ENCODE measurements at regions not wholly inside any gene's neighbourhood (a gene's known extent, or its start where the extent isn't known, plus 50 kb on each side); places are given as distances from the start of the nearest gene placed in this dataset.

DNA sequence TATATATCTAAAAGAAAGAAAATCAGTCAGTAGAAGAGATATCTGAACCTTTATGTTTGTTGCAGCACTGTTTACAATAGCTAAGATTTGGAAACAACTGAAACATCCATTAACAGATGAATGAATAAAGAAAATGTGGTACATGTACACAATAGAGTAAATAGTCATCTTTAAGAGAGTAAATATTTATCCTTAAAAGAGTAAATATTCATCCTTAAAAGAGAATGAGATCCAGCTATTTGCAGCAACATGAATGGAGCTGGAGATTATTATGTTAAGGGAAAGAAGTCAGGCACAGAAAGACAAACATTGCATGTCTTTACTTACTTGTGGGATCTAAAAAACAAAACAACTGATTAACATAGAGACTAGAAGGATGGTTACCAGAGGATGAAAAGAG is 197.0 kb upstream of the CBLB start (continued):
- TF ChIP-seq, protein P1, sequence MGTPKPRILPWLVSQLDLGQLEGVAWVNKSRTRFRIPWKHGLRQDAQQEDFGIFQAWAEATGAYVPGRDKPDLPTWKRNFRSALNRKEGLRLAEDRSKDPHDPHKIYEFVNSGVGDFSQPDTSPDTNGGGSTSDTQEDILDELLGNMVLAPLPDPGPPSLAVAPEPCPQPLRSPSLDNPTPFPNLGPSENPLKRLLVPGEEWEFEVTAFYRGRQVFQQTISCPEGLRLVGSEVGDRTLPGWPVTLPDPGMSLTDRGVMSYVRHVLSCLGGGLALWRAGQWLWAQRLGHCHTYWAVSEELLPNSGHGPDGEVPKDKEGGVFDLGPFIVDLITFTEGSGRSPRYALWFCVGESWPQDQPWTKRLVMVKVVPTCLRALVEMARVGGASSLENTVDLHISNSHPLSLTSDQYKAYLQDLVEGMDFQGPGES (IDR thresholded peaks at IDR 0.05; ENCODE audit: low read depth, low read length) = no peak
- TF ChIP-seq MXI1 (IDR thresholded peaks at IDR 0.05; ENCODE audit: low read depth, low read length) = no peak
- TF ChIP-seq, protein P2, sequence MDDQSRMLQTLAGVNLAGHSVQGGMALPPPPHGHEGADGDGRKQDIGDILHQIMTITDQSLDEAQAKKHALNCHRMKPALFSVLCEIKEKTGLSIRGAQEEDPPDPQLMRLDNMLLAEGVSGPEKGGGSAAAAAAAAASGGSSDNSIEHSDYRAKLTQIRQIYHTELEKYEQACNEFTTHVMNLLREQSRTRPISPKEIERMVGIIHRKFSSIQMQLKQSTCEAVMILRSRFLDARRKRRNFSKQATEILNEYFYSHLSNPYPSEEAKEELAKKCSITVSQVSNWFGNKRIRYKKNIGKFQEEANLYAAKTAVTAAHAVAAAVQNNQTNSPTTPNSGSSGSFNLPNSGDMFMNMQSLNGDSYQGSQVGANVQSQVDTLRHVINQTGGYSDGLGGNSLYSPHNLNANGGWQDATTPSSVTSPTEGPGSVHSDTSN (IDR thresholded peaks at IDR 0.05) = no peak

DNA sequence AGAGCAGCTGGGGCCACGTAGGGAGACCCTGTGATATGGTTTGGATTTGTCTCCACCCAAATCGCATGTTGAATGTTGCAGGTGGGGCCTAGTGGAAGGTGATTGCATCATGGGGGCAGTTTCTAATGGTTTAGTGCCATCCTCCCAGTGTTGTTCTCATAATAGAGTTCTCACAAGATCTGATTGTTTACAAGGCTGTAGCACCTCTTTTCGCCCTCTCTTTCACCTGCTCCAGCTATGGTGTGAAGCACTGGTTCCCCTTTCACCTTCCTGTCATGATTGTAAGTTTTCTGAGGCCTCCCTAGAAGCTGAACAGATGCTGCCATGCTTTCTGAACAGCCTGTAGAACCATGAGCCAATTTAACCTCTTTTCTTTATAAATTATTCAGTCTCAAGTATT is 198.9 kb upstream of the CBLB start:
- Histone ChIP-seq H3K9ac (no peak overlapping the region), H3K4me3 (ENCODE audit: low read depth in 2 of 2, low read length in 1 of 2) (no peak overlapping the region), H2AFZ (ENCODE audit: low read depth) (no peak overlapping the region), H4K20me1 (ENCODE audit: insufficient read depth) (no peaks in the 10 kb centered on the region), H3K9me2 (no peaks in the 10 kb centered on the region), H3K9me3 (no peaks in the 10 kb centered on the region; the same call in 1 of the 2 replicates), H3K27me3 (ENCODE audit: insufficient read depth) (no peaks in the 10 kb centered on the region), H3K79me2 (ENCODE audit: insufficient read depth) (no peaks in the 10 kb centered on the region), H3F3A (replicated peaks; ENCODE audit: insufficient read depth) (no peaks in the 10 kb centered on the region), H3K27ac (ENCODE audit: low read depth in 2 of 2, low read length in 1 of 2) (no peak overlapping the region), H3K36me3 (replicated peaks in 1 of 2; ENCODE audit: control insufficient read depth in 1 of 2, insufficient read depth in 2 of 2, low read length in 1 of 2) (no peaks in the 10 kb centered on the region), H3K4me2 (no peak overlapping the region), H3K4me1 (ENCODE audit: control insufficient read depth in 1 of 2, insufficient read depth in 2 of 2, low read depth in 1 of 2, low read length in 1 of 2) (no peaks in the 10 kb centered on the region)
- WGBS (ENCODE audit: low lambda C conversion rate) = 74% methylated on average over 3 of the region's 3 CpGs
- no peak for DNase-seq
- ChIA-PET POLR2A (no interaction called here), CTCF (no interaction called here)
- TF ChIP-seq MXI1 (IDR thresholded peaks at IDR 0.05; ENCODE audit: low read depth, low read length) (no peak), EP300 (IDR thresholded peaks at IDR 0.05; ENCODE audit: borderline replicate concordance in 1 of 2, low read depth in 1 of 2, low read length in 1 of 2) (no peak), FOXJ3 (CRISPR knock-in tag; IDR thresholded peaks at IDR 0.05) (no peak)
- TF ChIP-seq, protein P2 (IDR thresholded peaks at IDR 0.05) = no peak
- TF ChIP-seq, protein P3, sequence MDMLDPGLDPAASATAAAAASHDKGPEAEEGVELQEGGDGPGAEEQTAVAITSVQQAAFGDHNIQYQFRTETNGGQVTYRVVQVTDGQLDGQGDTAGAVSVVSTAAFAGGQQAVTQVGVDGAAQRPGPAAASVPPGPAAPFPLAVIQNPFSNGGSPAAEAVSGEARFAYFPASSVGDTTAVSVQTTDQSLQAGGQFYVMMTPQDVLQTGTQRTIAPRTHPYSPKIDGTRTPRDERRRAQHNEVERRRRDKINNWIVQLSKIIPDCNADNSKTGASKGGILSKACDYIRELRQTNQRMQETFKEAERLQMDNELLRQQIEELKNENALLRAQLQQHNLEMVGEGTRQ (IDR thresholded peaks at IDR 0.05; ENCODE audit: borderline replicate concordance, low read depth, low read length) = no peak

DNA sequence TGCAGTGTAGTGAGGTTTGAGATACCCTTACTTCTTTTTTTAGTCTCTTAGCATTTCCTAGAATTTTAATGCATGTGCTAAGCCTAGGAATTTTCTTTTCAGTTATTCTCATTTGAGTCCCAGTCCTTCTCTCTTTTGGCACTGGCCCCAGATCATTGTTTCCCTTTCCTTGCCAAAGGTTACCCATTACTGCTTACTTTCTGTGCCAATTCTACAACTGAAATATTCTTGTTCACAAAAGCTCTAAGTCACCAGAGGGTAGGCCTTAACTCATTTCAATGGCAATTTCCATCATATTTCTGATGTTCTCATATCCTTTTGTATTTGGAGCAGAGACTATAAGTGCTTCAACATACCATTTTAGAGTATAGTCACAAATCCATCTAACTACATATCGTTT is 199.6 kb upstream of the CBLB start:
- no peaks in the 10 kb centered on the region for H3K9me2 ChIP-seq
- no peak for TF ChIP-seq FOXJ3 (CRISPR knock-in tag; IDR thresholded peaks at IDR 0.05)
- TF ChIP-seq FOSL2 (IDR thresholded peaks at IDR 0.05; ENCODE audit: borderline replicate concordance, low read depth) = no peak
- TF ChIP-seq SMC3 (IDR thresholded peaks at IDR 0.05; ENCODE audit: low read depth, low read length) = no peak
- no peak for TF ChIP-seq EZH2phosphoT487 (IDR thresholded peaks at IDR 0.05; ENCODE audit: borderline replicate concordance, low read depth)
- TF ChIP-seq RXRA (IDR thresholded peaks at IDR 0.05; ENCODE audit: borderline replicate concordance, low read depth) = no peak
- no peak for TF ChIP-seq POLR2AphosphoS5 (IDR thresholded peaks at IDR 0.05; ENCODE audit: low read depth, low read length)
- no peak for TF ChIP-seq TAF1 (IDR thresholded peaks at IDR 0.05; ENCODE audit: borderline replicate concordance, low read depth, low read length)
- TF ChIP-seq RCOR1 (IDR thresholded peaks at IDR 0.05; ENCODE audit: low read length) = no peak
- TF ChIP-seq TCF12 (IDR thresholded peaks at IDR 0.05) = no peak
- TF ChIP-seq RAD21 (IDR thresholded peaks at IDR 0.05; ENCODE audit: low read length) = no peak
- no peak for TF ChIP-seq NFIC (IDR thresholded peaks at IDR 0.05; ENCODE audit: borderline replicate concordance)
- no peak for TF ChIP-seq RFX5 (IDR thresholded peaks at IDR 0.05; ENCODE audit: low read length)
- no peak for TF ChIP-seq YY1 (IDR thresholded peaks at IDR 0.05; ENCODE audit: low read depth)
- TF ChIP-seq SIN3A (IDR thresholded peaks at IDR 0.05; ENCODE audit: borderline replicate concordance, low read depth, low read length) = no peak
- H3K36me3 ChIP-seq (replicated peaks in 1 of 2; ENCODE audit: control insufficient read depth in 1 of 2, insufficient read depth in 2 of 2, low read length in 1 of 2) = no peaks in the 10 kb centered on the region
- no peak overlapping the region for H3K9ac ChIP-seq
- no peaks in the 10 kb centered on the region for H3K79me2 ChIP-seq (ENCODE audit: insufficient read depth)
- no peak overlapping the region for H3K4me2 ChIP-seq
- no peak overlapping the region for H3K27ac ChIP-seq (ENCODE audit: low read depth in 2 of 2, low read length in 1 of 2)
- ChIA-PET CTCF (no interaction called here), POLR2A (no interaction called here)
- no peaks in the 10 kb centered on the region for H3K27me3 ChIP-seq (ENCODE audit: insufficient read depth)
- H2AFZ ChIP-seq (ENCODE audit: low read depth) = no peak overlapping the region
- H4K20me1 ChIP-seq (ENCODE audit: insufficient read depth) = no peaks in the 10 kb centered on the region
- H3F3A ChIP-seq (replicated peaks; ENCODE audit: insufficient read depth) = no peaks in the 10 kb centered on the region
- H3K4me1 ChIP-seq (ENCODE audit: control insufficient read depth in 1 of 2, insufficient read depth in 2 of 2, low read depth in 1 of 2, low read length in 1 of 2) = no peaks in the 10 kb centered on the region
- H3K4me3 ChIP-seq (ENCODE audit: low read depth in 2 of 2, low read length in 1 of 2) = no peak overlapping the region
- WGBS (ENCODE audit: low lambda C conversion rate) = 83% methylated on average over 1 of the region's 1 CpG
- no peaks in the 10 kb centered on the region; the same call in 1 of the 2 replicates for H3K9me3 ChIP-seq
- no peak for DNase-seq

Measured in SK-N-SH (cell line).